ENCODE measurements at regions not wholly inside any gene's neighbourhood (a gene's known extent, or its start where the extent isn't known, plus 50 kb on each side); places are given as distances from the start of the nearest gene placed in this dataset.

DNA sequence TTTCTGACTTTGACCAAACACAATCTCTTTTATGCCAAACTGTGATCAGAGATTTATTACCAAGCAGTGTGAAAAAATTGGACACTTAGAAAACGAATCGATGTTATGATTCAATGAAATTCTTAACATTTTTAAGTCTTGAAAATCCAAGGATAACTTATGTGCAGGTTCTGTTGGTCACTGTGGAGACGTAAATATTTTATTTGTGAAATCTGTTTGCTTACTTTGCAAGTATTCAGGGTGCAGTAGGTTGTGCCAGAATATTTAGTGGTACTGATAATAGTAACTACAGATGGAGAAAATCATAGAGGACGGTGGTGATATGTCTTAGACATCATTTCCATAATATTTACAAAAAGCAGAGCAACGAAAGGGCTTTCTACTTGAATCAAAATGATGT is 97.3 kb downstream of the BMP2 start:
- Histone ChIP-seq H4K20me1 (ENCODE audit: control insufficient read depth, extremely low read depth, insufficient read depth, low read length) (no peaks in the 10 kb centered on the region), H3K27me3 (ENCODE audit: control insufficient read depth, extremely low read depth, insufficient read depth, low read length) (no peaks in the 10 kb centered on the region), H3K4me1 (ENCODE audit: control insufficient read depth, extremely low read depth, insufficient read depth, low read length) (no peaks in the 10 kb centered on the region), H3K27ac (ENCODE audit: control insufficient read depth, insufficient read depth, low read length) (no peak overlapping the region), H3K4me2 (ENCODE audit: control insufficient read depth, extremely low read depth, insufficient read depth, low read depth, low read length) (no peak overlapping the region), H3K9ac (ENCODE audit: control insufficient read depth, extremely low read depth, insufficient read depth, low read length) (no peak overlapping the region), H3K79me2 (ENCODE audit: control insufficient read depth, insufficient read depth, low read length) (no peaks in the 10 kb centered on the region), H2AFZ (ENCODE audit: control insufficient read depth, low read length) (no peak overlapping the region), H3K4me3 (ENCODE audit: control insufficient read depth in 2 of 3, extremely low read depth in 1 of 3, insufficient read depth in 2 of 3, low read depth in 1 of 3, low read length in 3 of 3) (no peak overlapping the region), H3K36me3 (ENCODE audit: control insufficient read depth in 2 of 2, extremely low read depth in 1 of 2, insufficient read depth in 2 of 2, low read length in 2 of 2) (no peaks in the 10 kb centered on the region), H3K9me3 (ENCODE audit: control insufficient read depth, low read depth, low read length) (no peaks in the 10 kb centered on the region), H3K9me1 (ENCODE audit: control insufficient read depth, extremely low read depth, insufficient read depth, low read length) (no peaks in the 10 kb centered on the region)
- no peak for DNase-seq (ENCODE audit: low read depth, low spot score)
- no peak for TF ChIP-seq EZH2 (IDR thresholded peaks at IDR 0.05; ENCODE audit: low read length)
- TF ChIP-seq, protein P1, sequence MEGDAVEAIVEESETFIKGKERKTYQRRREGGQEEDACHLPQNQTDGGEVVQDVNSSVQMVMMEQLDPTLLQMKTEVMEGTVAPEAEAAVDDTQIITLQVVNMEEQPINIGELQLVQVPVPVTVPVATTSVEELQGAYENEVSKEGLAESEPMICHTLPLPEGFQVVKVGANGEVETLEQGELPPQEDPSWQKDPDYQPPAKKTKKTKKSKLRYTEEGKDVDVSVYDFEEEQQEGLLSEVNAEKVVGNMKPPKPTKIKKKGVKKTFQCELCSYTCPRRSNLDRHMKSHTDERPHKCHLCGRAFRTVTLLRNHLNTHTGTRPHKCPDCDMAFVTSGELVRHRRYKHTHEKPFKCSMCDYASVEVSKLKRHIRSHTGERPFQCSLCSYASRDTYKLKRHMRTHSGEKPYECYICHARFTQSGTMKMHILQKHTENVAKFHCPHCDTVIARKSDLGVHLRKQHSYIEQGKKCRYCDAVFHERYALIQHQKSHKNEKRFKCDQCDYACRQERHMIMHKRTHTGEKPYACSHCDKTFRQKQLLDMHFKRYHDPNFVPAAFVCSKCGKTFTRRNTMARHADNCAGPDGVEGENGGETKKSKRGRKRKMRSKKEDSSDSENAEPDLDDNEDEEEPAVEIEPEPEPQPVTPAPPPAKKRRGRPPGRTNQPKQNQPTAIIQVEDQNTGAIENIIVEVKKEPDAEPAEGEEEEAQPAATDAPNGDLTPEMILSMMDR (optimal IDR thresholded peaks at IDR 0.05 in 1 of 3, IDR thresholded peaks at IDR 0.05 in 1 of 3, conservative IDR thresholded peaks at IDR 0.05 in 1 of 3; ENCODE audit: extremely low read depth in 1 of 3, insufficient read depth in 2 of 3, low read length in 3 of 3) = no peak
- dilution Hi-C loops (cut with MboI; ENCODE audit: extremely low pct_ligation_motif_present, low sequenced_read_pairs) = no loop called here
- FAIRE-seq = no peak

DNA sequence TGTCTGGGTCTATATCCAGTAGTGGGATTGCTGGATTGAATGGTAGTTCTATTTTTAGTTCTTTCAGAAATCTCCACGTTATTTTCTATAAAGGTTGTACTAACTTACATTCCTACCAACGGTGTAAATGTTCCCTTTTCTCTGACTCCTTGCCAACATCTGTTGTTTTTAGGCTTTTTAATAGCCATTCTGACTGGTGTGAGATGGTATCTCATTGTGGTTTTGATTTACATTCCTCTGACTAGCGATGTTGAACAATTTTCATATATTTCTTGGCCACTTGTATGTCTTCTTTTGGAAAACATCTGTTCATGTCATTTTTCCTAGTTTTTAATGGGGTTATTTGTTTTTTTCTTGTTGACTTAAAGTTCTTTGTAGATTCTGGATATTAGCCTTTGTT is 99.3 kb downstream of the BMP2 start:
- no peak overlapping the region for H3K4me3 ChIP-seq (ENCODE audit: control insufficient read depth in 2 of 3, extremely low read depth in 1 of 3, insufficient read depth in 2 of 3, low read depth in 1 of 3, low read length in 3 of 3)
- FAIRE-seq = no peak
- H3K36me3 ChIP-seq (ENCODE audit: control insufficient read depth in 2 of 2, extremely low read depth in 1 of 2, insufficient read depth in 2 of 2, low read length in 2 of 2) = no peaks in the 10 kb centered on the region
- no peak overlapping the region for H3K27ac ChIP-seq (ENCODE audit: control insufficient read depth, insufficient read depth, low read length)
- H3K27me3 ChIP-seq (ENCODE audit: control insufficient read depth, extremely low read depth, insufficient read depth, low read length) = no peaks in the 10 kb centered on the region
- H2AFZ ChIP-seq (ENCODE audit: control insufficient read depth, low read length) = no peak overlapping the region
- H3K9me1 ChIP-seq (ENCODE audit: control insufficient read depth, extremely low read depth, insufficient read depth, low read length) = no peaks in the 10 kb centered on the region
- dilution Hi-C loops (cut with MboI; ENCODE audit: extremely low pct_ligation_motif_present, low sequenced_read_pairs) = no loop called here
- no peaks in the 10 kb centered on the region for H3K9me3 ChIP-seq (ENCODE audit: control insufficient read depth, low read depth, low read length)
- H3K9ac ChIP-seq (ENCODE audit: control insufficient read depth, extremely low read depth, insufficient read depth, low read length) = no peak overlapping the region
- H3K4me1 ChIP-seq (ENCODE audit: control insufficient read depth, extremely low read depth, insufficient read depth, low read length) = no peaks in the 10 kb centered on the region
- H3K79me2 ChIP-seq (ENCODE audit: control insufficient read depth, insufficient read depth, low read length) = no peaks in the 10 kb centered on the region
- no peaks in the 10 kb centered on the region for H4K20me1 ChIP-seq (ENCODE audit: control insufficient read depth, extremely low read depth, insufficient read depth, low read length)
- TF ChIP-seq EZH2 (IDR thresholded peaks at IDR 0.05; ENCODE audit: low read length) = no peak
- TF ChIP-seq, protein P1 (optimal IDR thresholded peaks at IDR 0.05 in 1 of 3, IDR thresholded peaks at IDR 0.05 in 1 of 3, conservative IDR thresholded peaks at IDR 0.05 in 1 of 3; ENCODE audit: extremely low read depth in 1 of 3, insufficient read depth in 2 of 3, low read length in 3 of 3) = no peak
- DNase-seq (ENCODE audit: low read depth, low spot score) = no peak
- no peak overlapping the region for H3K4me2 ChIP-seq (ENCODE audit: control insufficient read depth, extremely low read depth, insufficient read depth, low read depth, low read length)

Measured in keratinocyte (primary cell).